ENCODE measurements at regions not wholly inside any gene's neighbourhood (a gene's known extent, or its start where the extent isn't known, plus 50 kb on each side); places are given as distances from the start of the nearest gene placed in this dataset.

DNA sequence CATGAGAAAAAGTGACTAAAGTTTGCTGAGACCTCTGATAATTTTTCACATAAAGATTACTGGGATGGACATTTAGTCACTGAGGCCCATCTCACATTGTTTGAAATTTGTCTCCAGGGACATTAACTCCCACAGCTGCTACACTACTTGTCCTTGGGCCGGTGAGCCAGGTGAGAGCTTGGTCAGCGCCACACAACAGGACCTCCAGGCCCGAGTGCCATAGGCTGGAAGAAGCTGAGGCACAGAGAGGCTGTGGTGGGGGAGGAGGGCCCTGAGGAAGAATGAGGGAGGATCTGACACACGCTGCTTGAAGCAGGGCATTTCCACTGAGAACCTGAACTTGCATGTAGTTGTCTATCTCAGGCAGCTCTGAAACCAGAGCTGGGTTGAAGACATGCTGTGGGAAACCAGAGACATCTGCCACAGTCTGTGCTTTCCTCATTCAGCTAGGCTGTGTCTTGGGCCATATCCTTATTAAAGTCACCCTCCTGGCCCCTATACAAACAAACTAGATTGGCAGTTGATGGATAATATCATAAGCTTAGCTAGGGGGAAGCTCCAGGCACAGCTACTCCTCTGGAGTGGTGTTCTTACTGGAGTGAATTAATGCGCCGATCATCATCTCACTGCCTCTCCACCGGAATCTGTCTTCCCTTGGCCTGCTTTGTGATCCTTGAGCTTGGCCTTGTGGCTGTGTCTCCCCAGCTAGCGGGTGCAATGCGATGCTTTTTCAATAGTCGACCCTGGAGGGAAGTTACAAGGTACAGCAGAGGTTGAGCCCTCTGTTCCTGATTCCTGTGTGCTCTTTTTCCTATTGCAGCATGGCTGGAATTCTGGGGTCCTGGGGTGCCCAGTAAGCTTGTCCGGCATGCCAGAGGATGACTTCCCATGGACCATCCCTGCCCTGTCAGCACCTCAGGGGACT lies 225.3 kb upstream of the B3GAT1 start:
- POLR2A ChIA-PET, result no interaction called here
- DNase-seq (ENCODE audit: low read depth, low spot score) (no peak), ATAC-seq (no peak)
- Histone ChIP-seq H3K4me2 (ENCODE audit: low read length) (no peak overlapping the region), H4K20me1 (ENCODE audit: insufficient read depth) (no peaks in the 10 kb centered on the region), H3K9me3 (ENCODE audit: control insufficient read depth in 1 of 2, insufficient read depth in 1 of 2, low read depth in 1 of 2, low read length in 2 of 2) (no peaks in the 10 kb centered on the region), H3K27me3 (ENCODE audit: insufficient read depth, low read length) (no peaks in the 10 kb centered on the region), H3K4me1 (ENCODE audit: control insufficient read depth in 1 of 2, insufficient read depth in 2 of 2, low read length in 2 of 2) (peaks cover 11 to 18% of the 10 kb centered on the region in 2 experiments), H3K9me2 (ENCODE audit: insufficient read depth) (no peaks in the 10 kb centered on the region), H3K27ac (ENCODE audit: low read depth, low read length) (no peak overlapping the region), H3K9ac (ENCODE audit: low read length) (no peak overlapping the region), H3K36me3 (ENCODE audit: control insufficient read depth in 1 of 2, insufficient read depth in 2 of 2, low read length in 2 of 2) (no peaks in the 10 kb centered on the region), H3K79me2 (ENCODE audit: insufficient read depth, low read length) (no peaks in the 10 kb centered on the region), H2AFZ (ENCODE audit: low read depth, low read length, poor library complexity, severe bottlenecking) (no peak overlapping the region), H3K4me3 (replicated peaks in 1 of 2; ENCODE audit: low read depth in 1 of 2, low read length in 2 of 2) (no peak overlapping the region)
- TF ChIP-seq JUND (IDR thresholded peaks at IDR 0.05) (no peak), ZNF274 (IDR thresholded peaks at IDR 0.05; ENCODE audit: low read depth, low read length) (no peak), CBX3 (IDR thresholded peaks at IDR 0.05; ENCODE audit: low read depth) (no peak), RAD21 (IDR thresholded peaks at IDR 0.05; ENCODE audit: low read depth) (no peak)
- TF ChIP-seq, protein P1, sequence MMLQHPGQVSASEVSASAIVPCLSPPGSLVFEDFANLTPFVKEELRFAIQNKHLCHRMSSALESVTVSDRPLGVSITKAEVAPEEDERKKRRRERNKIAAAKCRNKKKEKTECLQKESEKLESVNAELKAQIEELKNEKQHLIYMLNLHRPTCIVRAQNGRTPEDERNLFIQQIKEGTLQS (IDR thresholded peaks at IDR 0.05), result no peak
- TF ChIP-seq, protein P2, sequence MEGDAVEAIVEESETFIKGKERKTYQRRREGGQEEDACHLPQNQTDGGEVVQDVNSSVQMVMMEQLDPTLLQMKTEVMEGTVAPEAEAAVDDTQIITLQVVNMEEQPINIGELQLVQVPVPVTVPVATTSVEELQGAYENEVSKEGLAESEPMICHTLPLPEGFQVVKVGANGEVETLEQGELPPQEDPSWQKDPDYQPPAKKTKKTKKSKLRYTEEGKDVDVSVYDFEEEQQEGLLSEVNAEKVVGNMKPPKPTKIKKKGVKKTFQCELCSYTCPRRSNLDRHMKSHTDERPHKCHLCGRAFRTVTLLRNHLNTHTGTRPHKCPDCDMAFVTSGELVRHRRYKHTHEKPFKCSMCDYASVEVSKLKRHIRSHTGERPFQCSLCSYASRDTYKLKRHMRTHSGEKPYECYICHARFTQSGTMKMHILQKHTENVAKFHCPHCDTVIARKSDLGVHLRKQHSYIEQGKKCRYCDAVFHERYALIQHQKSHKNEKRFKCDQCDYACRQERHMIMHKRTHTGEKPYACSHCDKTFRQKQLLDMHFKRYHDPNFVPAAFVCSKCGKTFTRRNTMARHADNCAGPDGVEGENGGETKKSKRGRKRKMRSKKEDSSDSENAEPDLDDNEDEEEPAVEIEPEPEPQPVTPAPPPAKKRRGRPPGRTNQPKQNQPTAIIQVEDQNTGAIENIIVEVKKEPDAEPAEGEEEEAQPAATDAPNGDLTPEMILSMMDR (IDR thresholded peaks at IDR 0.05 in 2 of 3, conservative IDR thresholded peaks at IDR 0.05 in 1 of 3; ENCODE audit: borderline replicate concordance in 1 of 3, insufficient read depth in 1 of 3, low read depth in 2 of 3, low read length in 2 of 3), result no peak
- intact Hi-C loops (cut with micrococcal nuclease), result loop anchor here (5.0 kb wide), 1 partner anchor 275 kb away; no protein-coding TSS in a partner anchor
- CTCF ChIA-PET, result no interaction called here
- BruUV-seq (replicated peaks), result no TSS peak
- RAD21 ChIA-PET (ENCODE audit: low non-redundant PET in 1 of 2, low total read pairs in 2 of 2, uncharacterized antibody in 2 of 2, unreplicated experiment in 2 of 2), result no interaction called here

All from HCT116 (cell line).